ENCODE measurements at regions not wholly inside any gene's neighbourhood (a gene's known extent, or its start where the extent isn't known, plus 50 kb on each side); places are given as distances from the start of the nearest gene placed in this dataset.

DNA sequence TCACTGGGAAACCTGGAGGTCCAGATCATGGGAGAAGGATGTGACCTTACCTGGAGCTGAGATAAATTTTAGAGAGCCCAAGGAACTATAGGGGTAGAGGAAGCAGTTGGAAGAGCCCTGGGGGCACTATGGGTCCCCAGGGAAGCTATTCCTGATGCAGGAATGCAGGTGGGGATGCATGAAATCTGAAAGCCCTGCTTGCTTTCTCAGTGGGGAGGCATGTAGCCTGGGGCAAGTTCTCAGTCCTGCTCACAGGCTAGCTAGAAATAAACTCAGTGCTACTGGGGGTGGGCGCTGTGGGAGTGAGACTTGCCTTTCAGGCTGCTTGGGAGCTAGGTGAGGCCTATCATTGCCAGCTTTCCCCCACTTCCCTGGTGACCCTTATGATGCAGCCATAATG is 499.7 kb downstream of the PTH2R start:
- TF ChIP-seq RCOR1 (IDR thresholded peaks at IDR 0.05; ENCODE audit: low read length): no peak
- TF ChIP-seq, protein P1, sequence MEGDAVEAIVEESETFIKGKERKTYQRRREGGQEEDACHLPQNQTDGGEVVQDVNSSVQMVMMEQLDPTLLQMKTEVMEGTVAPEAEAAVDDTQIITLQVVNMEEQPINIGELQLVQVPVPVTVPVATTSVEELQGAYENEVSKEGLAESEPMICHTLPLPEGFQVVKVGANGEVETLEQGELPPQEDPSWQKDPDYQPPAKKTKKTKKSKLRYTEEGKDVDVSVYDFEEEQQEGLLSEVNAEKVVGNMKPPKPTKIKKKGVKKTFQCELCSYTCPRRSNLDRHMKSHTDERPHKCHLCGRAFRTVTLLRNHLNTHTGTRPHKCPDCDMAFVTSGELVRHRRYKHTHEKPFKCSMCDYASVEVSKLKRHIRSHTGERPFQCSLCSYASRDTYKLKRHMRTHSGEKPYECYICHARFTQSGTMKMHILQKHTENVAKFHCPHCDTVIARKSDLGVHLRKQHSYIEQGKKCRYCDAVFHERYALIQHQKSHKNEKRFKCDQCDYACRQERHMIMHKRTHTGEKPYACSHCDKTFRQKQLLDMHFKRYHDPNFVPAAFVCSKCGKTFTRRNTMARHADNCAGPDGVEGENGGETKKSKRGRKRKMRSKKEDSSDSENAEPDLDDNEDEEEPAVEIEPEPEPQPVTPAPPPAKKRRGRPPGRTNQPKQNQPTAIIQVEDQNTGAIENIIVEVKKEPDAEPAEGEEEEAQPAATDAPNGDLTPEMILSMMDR (IDR thresholded peaks at IDR 0.05): no peak
- TF ChIP-seq YY1 (IDR thresholded peaks at IDR 0.05; ENCODE audit: low read depth): no peak
- TF ChIP-seq RFX5 (IDR thresholded peaks at IDR 0.05; ENCODE audit: low read length): no peak
- no peak for TF ChIP-seq EZH2phosphoT487 (IDR thresholded peaks at IDR 0.05; ENCODE audit: borderline replicate concordance, low read depth)
- no peak for TF ChIP-seq TEAD4 (IDR thresholded peaks at IDR 0.05; ENCODE audit: borderline replicate concordance, insufficient read depth)
- TF ChIP-seq NFIC (IDR thresholded peaks at IDR 0.05; ENCODE audit: borderline replicate concordance): no peak
- no peak for TF ChIP-seq FOXJ3 (CRISPR knock-in tag; IDR thresholded peaks at IDR 0.05)
- TF ChIP-seq, protein P2, sequence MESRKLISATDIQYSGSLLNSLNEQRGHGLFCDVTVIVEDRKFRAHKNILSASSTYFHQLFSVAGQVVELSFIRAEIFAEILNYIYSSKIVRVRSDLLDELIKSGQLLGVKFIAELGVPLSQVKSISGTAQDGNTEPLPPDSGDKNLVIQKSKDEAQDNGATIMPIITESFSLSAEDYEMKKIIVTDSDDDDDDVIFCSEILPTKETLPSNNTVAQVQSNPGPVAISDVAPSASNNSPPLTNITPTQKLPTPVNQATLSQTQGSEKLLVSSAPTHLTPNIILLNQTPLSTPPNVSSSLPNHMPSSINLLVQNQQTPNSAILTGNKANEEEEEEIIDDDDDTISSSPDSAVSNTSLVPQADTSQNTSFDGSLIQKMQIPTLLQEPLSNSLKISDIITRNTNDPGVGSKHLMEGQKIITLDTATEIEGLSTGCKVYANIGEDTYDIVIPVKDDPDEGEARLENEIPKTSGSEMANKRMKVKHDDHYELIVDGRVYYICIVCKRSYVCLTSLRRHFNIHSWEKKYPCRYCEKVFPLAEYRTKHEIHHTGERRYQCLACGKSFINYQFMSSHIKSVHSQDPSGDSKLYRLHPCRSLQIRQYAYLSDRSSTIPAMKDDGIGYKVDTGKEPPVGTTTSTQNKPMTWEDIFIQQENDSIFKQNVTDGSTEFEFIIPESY (IDR thresholded peaks at IDR 0.05; ENCODE audit: borderline replicate concordance, low read depth): no peak
- no peak for TF ChIP-seq EP300 (IDR thresholded peaks at IDR 0.05; ENCODE audit: borderline replicate concordance in 1 of 2, low read depth in 1 of 2, low read length in 1 of 2)

Data from SK-N-SH (cell line).